Fibroblast of gingiva (primary cell): ENCODE measurements at regions not wholly inside any gene's neighbourhood (a gene's known extent, or its start where the extent isn't known, plus 50 kb on each side); places are given as distances from the start of the nearest gene placed in this dataset.
"Not testable (repeated sequence)": the region's sequence is repeated elsewhere in the genome, so short reads cannot be mapped to it uniquely, and the experiment has no call there.

Experiments used
- DNase-seq: peaks from one replicate; pipeline ENCODE4 v3.0.0-alpha.2; 2011; ENCODE audit warnings: low read depth

DNA sequence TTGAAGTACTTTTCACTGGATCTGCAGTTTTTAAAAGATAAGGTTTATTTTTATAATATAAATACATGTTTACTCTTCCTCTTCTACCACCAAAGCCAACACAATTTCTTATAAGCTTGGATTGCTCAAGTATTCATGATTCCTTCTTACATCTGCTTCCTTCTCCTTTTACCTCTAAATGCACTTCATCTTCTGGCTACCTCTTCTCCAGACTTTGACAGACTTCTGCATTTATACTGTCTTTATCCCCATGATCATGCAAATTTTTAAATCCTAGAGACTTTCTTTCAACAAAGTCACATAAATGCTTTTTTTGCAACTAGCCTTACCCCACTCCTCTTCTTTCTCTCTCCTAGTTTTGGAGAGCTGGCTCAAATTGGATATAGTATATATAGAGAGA, 142.9 kb downstream of the TFAP2B start:
- DNase-seq, result no peak

GRCh38 chr6:50962213-50962759, 143.6 kb downstream of the TFAP2B start:
- DNase-seq, result no peak

GRCh38 chr6:50963952-50964351, 145.3 kb downstream of the TFAP2B start:
- no peak for DNase-seq

DNA sequence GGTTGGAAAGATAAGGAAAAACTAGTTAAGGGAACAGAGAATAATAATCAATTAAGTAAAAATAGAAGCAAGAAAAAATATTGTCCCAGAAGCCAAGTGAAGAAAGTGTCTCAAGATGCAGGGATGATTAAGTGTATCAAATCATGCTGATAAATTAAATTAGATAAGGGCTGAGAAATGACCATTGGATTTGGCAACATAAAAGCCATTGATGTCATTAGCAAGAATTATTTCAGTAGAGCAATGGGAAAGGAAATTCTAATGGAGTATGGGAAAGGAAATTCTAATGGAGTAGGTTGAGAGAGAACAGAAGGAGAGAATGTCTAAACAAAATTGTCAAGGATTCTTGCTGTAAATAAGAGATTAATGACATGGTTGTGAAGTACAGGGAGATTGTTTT, 146.8 kb downstream of the TFAP2B start:
- no peak for DNase-seq

DNA sequence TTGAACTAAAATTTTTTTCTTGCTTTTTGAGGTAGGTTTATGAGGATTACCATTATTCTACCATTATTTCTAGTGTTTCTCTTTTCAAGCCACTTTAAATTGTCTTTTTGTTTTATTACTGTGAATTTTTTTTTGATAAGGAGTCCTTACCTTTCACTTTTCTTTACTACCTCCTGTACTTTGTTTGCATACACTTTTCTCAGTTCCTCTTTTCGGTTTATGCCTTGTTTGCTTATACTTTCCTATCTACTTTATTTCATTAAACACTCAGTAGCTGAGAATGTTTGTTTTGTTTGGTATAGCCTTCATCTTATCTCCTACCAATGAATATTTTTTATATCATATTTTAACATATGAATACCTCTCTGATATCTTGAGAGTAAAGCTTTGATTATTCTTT, 147.9 kb downstream of the TFAP2B start:
- DNase-seq, result no peak

DNA sequence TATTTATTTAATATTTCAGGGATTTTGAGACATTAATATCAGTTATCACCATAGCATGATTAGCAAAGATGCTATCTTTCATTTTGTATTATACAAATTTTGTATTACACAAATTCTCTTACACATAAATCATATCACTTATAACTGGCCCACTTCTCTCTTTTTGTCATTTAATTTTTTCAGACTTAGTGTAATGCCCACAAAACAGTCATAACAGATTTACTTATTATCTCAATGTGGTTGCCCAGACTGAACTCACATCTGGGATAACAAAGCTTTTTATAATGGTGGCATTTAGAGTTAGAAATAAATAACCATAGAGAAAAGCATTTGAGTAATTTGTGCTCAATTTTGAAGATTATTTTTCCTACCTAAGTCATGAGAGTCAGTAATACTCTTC, 148.3 kb downstream of the TFAP2B start:
- DNase-seq, result no peak

- DNase-seq, result not testable (repeated sequence)
Observed at GRCh38 chr6:50968246-50968645, 149.6 kb downstream of the TFAP2B start.

GRCh38 chr6:50970908-50971307, 152.2 kb downstream of the TFAP2B start:
- DNase-seq, result no peak

- no peak for DNase-seq
Observed at GRCh38 chr6:50973464-50973863, 154.8 kb downstream of the TFAP2B start.

DNA sequence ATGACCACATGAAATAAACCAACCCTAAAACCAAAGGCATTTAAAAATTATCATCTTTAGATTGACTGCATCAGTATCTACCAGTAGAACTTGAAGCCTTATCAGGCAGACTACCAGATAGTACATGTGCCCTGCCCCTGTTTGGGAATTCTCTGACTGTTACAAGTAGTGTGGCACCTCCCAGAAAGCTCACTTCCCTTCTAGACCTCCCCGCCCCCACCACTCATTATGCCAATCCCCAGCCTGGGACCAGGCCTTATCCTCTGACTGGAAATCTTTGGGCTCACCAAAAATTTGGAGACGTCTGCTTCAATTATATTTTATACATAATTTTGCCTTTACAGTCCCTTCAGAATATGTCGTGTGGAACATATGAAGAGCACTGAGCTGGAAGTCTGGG, 155.6 kb downstream of the TFAP2B start:
- DNase-seq, result no peak

DNA sequence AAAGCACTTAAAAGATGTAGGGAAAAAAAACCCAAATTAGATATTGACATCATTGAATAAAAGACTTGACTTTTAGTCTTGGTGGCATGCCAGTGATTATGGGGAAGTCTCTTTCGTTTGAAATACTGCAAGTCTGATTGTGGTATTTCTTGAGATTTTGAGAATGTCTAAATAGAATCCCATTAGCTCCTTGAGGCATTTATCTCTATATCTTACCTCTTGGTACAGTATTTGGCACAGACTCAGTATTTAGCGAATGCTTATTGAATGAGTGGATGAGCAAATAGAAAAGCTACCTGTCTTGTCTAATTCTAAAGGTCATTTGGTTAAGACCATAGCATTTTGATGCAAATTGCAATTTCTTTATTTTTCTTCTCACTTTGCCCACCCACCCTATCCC, 156.5 kb downstream of the TFAP2B start:
- DNase-seq, result no peak

GRCh38 chr6:50976907-50977306, 158.2 kb downstream of the TFAP2B start:
- DNase-seq, result no peak

GRCh38 chr6:50977796-50978195, 159.1 kb downstream of the TFAP2B start:
- no peak for DNase-seq

GRCh38 chr6:50978380-50979170, 159.9 kb downstream of the TFAP2B start:
- peak; percentile 81 for DNase-seq

DNA sequence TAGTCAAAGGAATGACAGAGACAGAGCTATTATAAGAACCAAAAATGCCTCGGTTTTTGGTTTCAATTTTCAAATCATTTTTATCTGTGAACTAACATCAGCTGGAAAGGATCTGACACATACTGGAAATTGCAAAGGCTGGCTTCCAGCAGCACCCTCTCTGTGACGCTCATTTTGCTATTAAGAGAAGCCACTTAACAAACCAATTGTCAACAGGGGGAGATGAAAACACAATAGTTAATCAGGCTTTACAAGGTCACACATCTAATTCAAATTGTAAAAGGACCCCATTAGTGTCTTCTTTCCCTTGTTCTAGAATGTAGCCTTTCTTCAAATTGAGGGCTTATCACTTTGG, 160.5 kb downstream of the TFAP2B start:
- DNase-seq, result peak; percentile 25

GRCh38 chr6:50984135-50984534, 165.5 kb downstream of the TFAP2B start:
- DNase-seq, result no peak

GRCh38 chr6:50986319-50986718, 167.6 kb downstream of the TFAP2B start:
- DNase-seq, result no peak

DNA sequence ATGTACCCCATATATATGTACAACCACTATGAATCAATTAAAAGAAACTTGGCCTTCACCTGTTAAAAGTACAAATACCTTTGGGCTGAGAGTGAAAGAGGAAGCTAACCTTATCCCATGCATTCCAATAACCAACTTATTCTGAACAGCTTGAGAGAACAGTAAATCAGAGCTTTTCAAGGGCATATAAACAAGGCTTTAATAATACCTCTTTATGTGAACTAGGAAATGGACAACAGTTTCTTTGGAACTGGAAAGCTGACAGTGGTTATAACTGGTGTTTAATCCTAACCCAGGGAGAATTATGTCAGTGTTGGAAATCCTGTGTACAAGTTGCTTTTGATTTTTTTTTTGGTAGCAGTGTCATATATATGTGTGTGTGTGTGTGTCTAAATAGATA, 170.5 kb downstream of the TFAP2B start:
- DNase-seq, result no peak

DNA sequence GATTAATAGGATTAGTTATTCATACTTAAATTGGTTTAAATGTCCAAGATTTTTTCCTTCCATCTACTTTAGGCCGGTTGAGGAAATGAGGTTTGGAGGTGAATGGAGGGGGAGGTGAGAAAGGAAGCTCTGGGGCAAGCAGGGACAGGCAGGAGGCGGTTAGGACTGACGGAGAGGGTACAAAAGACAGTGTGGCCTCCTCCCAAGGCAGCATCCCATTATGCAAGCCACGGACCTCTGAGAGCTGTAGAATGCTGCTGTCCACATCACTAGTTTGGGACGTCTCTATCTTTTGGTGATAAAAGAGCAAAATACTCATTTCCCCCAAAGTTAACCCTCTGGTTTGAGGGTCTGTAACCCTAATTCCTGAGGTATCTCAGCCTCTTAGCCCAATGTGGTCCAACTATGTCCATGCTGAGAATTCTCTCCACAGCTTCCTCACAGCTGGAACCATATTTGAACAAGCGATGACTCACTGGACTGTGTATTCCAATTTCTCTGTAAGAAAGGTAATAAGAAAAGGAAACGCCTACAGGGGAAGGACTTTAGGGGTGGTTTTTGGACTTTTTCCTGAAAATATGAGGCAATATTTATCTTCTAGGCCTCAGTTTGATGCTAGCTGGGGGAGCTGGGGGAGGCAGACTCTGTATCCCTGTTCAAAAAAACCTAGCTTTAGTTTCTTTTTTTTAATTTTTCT, 172.2 kb downstream of the TFAP2B start:
- DNase-seq, result no peak

GRCh38 chr6:50992232-50992631, 173.6 kb downstream of the TFAP2B start:
- no peak for DNase-seq

GRCh38 chr6:50992704-50993625, 174.3 kb downstream of the TFAP2B start:
- DNase-seq, result no peak

- DNase-seq, result no peak
Observed at GRCh38 chr6:50993941-50994720, 175.5 kb downstream of the TFAP2B start.
